ENCODE measurements at regions not wholly inside any gene's neighbourhood (a gene's known extent, or its start where the extent isn't known, plus 50 kb on each side); places are given as distances from the start of the nearest gene placed in this dataset.
A peak's percentile ranks its signal among the peaks of the same experiment; 100 is the strongest.

DNA sequence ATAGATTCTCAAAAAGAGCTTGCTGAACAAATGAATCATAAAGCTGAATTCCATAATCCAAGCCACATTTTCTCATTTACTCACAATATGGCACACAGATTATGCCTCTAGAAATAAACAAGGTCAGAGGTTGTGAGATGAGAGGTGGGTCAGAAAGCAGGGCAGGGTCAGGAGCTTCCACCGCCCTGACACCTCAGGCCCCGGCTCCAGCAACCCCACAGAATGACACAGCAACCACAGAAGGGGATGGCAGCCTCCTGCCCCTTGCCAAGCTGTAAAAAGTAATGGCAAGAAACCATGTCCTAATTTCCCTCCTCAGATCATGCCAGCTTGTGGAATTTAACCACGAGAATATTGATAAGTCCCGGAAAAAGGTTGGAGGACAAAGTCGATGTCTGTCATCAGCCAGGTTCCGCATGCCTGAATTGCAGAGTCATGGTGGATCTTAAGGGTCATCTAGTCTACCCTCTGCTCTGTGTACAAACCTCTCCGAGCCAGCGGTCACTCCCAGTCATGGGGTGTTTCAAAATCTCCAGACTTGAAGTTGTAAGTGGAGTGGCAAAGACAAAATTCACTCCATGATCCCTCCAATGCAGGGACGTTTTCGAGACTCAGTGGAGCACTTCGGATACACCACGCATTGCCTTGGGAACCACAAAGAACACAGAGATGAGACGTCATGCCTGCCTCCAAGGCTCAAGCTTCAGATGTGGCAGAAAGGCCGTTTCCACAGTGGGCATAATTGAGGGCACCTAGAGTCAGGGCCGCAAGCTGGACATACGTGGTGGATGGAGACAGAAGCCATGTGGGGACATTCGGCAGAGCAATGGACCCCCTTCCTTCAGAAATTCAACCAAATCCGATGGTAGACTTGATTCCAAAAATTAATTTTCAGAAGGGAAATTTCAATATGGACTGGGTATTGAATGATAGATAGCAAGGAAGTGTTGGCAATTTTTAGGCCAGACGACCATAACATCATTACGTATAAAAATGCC lies 254.0 kb downstream of the TOMM20 start (continued):
- TF ChIP-seq, protein P1, sequence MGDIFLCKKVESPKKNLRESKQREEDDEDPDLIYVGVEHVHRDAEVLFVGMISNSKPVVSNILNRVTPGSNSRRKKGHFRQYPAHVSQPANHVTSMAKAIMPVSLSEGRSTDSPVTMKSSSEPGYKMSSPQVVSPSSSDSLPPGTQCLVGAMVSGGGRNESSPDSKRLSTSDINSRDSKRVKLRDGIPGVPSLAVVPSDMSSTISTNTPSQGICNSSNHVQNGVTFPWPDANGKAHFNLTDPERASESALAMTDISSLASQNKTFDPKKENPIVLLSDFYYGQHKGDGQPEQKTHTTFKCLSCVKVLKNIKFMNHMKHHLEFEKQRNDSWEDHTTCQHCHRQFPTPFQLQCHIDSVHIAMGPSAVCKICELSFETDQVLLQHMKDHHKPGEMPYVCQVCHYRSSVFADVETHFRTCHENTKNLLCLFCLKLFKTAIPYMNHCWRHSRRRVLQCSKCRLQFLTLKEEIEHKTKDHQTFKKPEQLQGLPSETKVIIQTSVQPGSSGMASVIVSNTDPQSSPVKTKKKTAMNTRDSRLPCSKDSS (IDR thresholded peaks at IDR 0.05; ENCODE audit: low read depth, partially characterized antibody) = no peak
- TF ChIP-seq PURB (CRISPR knock-in tag; IDR thresholded peaks at IDR 0.05; ENCODE audit: low read depth) (no peak), RNF2 (IDR thresholded peaks at IDR 0.05) (peak; percentile 89), SAFB2 (IDR thresholded peaks at IDR 0.05; ENCODE audit: borderline replicate concordance, low read depth, low read length, severe bottlenecking) (no peak), ZNF316 (IDR thresholded peaks at IDR 0.05) (peak; percentile 98), MCM5 (IDR thresholded peaks at IDR 0.05; ENCODE audit: low read depth) (no peak), SRSF7 (optimal IDR thresholded peaks at IDR 0.05; ENCODE audit: low read depth, low read length) (no peak)
- TF ChIP-seq, protein P2, sequence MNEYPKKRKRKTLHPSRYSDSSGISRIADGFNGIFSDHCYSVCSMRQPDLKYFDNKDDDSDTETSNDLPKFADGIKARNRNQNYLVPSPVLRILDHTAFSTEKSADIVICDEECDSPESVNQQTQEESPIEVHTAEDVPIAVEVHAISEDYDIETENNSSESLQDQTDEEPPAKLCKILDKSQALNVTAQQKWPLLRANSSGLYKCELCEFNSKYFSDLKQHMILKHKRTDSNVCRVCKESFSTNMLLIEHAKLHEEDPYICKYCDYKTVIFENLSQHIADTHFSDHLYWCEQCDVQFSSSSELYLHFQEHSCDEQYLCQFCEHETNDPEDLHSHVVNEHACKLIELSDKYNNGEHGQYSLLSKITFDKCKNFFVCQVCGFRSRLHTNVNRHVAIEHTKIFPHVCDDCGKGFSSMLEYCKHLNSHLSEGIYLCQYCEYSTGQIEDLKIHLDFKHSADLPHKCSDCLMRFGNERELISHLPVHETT (CRISPR knock-in tag; conservative IDR thresholded peaks at IDR 0.05 in 1 of 2, IDR thresholded peaks at IDR 0.05 in 1 of 2) = peak in 1 of 2 experiments; percentile 97; a peak in 2 of 4 replicates
- TF ChIP-seq, protein P3, sequence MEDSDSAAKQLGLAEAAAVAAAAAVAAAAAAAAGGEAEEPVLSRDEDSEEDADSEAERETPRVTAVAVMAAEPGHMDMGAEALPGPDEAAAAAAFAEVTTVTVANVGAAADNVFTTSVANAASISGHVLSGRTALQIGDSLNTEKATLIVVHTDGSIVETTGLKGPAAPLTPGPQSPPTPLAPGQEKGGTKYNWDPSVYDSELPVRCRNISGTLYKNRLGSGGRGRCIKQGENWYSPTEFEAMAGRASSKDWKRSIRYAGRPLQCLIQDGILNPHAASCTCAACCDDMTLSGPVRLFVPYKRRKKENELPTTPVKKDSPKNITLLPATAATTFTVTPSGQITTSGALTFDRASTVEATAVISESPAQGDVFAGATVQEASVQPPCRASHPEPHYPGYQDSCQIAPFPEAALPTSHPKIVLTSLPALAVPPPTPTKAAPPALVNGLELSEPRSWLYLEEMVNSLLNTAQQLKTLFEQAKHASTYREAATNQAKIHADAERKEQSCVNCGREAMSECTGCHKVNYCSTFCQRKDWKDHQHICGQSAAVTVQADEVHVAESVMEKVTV (CRISPR knock-in tag; IDR thresholded peaks at IDR 0.05) = no peak; the same call in 1 of the 2 replicates
- TF ChIP-seq, protein P4, sequence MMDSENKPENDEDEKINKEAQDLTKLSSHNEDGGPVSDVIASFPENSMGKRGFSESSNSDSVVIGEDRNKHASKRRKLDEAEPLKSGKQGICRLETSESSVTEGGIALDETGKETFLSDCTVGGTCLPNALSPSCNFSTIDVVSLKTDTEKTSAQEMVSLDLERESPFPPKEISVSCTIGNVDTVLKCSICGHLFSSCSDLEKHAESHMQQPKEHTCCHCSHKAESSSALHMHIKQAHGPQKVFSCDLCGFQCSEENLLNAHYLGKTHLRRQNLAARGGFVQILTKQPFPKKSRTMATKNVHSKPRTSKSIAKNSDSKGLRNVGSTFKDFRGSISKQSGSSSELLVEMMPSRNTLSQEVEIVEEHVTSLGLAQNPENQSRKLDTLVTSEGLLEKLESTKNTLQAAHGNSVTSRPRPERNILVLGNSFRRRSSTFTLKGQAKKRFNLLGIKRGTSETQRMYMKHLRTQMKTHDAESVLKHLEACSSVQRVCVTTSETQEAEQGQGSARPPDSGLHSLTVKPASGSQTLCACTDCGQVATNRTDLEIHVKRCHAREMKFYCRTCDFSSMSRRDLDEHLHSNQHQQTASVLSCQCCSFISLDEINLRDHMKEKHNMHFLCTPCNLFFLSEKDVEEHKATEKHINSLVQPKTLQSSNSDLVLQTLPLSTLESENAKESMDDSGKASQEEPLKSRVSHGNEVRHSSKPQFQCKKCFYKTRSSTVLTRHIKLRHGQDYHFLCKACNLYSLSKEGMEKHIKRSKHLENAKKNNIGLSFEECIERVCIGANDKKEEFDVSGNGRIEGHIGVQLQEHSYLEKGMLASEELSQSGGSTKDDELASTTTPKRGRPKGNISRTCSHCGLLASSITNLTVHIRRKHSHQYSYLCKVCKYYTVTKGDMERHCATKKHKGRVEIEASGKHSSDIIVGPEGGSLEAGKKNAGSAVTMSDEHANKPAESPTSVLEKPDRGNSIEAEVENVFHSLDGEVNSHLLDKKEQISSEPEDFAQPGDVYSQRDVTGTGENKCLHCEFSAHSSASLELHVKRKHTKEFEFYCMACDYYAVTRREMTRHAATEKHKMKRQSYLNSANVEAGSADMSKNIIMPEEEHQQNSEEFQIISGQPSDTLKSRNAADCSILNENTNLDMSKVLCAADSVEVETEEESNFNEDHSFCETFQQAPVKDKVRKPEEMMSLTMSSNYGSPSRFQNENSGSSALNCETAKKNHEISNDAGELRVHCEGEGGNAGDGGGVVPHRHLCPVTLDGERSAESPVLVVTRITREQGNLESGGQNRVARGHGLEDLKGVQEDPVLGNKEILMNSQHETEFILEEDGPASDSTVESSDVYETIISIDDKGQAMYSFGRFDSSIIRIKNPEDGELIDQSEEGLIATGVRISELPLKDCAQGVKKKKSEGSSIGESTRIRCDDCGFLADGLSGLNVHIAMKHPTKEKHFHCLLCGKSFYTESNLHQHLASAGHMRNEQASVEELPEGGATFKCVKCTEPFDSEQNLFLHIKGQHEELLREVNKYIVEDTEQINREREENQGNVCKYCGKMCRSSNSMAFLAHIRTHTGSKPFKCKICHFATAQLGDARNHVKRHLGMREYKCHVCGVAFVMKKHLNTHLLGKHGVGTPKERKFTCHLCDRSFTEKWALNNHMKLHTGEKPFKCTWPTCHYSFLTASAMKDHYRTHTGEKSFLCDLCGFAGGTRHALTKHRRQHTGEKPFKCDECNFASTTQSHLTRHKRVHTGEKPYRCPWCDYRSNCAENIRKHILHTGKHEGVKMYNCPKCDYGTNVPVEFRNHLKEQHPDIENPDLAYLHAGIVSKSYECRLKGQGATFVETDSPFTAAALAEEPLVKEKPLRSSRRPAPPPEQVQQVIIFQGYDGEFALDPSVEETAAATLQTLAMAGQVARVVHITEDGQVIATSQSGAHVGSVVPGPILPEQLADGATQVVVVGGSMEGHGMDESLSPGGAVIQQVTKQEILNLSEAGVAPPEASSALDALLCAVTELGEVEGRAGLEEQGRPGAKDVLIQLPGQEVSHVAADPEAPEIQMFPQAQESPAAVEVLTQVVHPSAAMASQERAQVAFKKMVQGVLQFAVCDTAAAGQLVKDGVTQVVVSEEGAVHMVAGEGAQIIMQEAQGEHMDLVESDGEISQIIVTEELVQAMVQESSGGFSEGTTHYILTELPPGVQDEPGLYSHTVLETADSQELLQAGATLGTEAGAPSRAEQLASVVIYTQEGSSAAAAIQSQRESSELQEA (IDR thresholded peaks at IDR 0.05; ENCODE audit: low read depth) = no peak
- TF ChIP-seq, protein P5, sequence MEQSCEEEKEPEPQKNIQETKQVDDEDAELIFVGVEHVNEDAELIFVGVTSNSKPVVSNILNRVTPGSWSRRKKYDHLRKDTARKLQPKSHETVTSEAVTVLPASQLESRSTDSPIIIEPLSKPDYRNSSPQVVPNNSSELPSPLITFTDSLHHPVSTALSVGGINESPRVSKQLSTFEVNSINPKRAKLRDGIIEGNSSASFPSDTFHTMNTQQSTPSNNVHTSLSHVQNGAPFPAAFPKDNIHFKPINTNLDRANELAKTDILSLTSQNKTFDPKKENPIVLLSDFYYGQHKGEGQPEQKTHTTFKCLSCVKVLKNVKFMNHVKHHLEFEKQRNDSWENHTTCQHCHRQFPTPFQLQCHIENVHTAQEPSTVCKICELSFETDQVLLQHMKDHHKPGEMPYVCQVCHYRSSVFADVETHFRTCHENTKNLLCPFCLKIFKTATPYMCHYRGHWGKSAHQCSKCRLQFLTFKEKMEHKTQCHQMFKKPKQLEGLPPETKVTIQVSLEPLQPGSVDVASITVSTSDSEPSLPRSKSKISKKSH (CRISPR knock-in tag; IDR thresholded peaks at IDR 0.05) = no peak

Measured in K562 (cell line).